H9 (cell line): ENCODE measurements at regions not wholly inside any gene's neighbourhood (a gene's known extent, or its start where the extent isn't known, plus 50 kb on each side); places are given as distances from the start of the nearest gene placed in this dataset.

Experiments
- DNase-seq: peaks from one replicate; pipeline ENCODE4 v3.0.0-alpha.2; 2017
- H2AFZ ChIP-seq: one replicate; pipeline ENCODE4 v1.6.1; 2013; ENCODE audit warnings: mild to moderate bottlenecking, low read length, control low read depth, moderate library complexity
- H2AK5ac ChIP-seq: 2 replicates; pipeline ENCODE4 v1.6.1; 2013; ENCODE audit warnings: low read length, control low read depth, mixed read lengths; ENCODE audit not compliant: insufficient read length
- H2BK120ac ChIP-seq: one replicate; pipeline ENCODE4 v1.6.1; 2013; ENCODE audit warnings: low read depth, mild to moderate bottlenecking, low read length, control low read depth, inconsistent platforms; ENCODE audit not compliant: poor library complexity, severe bottlenecking
- H2BK12ac ChIP-seq: 2 replicates; pipeline ENCODE4 v1.6.1; 2013; ENCODE audit warnings: low read length, control low read depth, mixed read lengths, low read depth; ENCODE audit not compliant: insufficient read length
- H2BK15ac ChIP-seq: 2 replicates; pipeline ENCODE4 v1.6.1; 2013; ENCODE audit warnings: low read depth, low read length, control low read depth
- H2BK20ac ChIP-seq: one replicate; pipeline ENCODE4 v1.6.1; 2013; ENCODE audit warnings: low read depth, mild to moderate bottlenecking, low read length, control low read depth, inconsistent platforms; ENCODE audit not compliant: poor library complexity, severe bottlenecking
- H2BK5ac ChIP-seq: 2 replicates; pipeline ENCODE4 v1.6.1; 2013; ENCODE audit warnings: low read length, control low read depth, mixed read lengths; ENCODE audit not compliant: insufficient read length
- H3K14ac ChIP-seq: 2 replicates; pipeline ENCODE4 v1.6.1; 2013; ENCODE audit warnings: low read length, control low read depth; ENCODE audit not compliant: insufficient read depth
- H3K18ac ChIP-seq: 2 replicates; pipeline ENCODE4 v1.6.1; 2013; ENCODE audit warnings: low read depth, mild to moderate bottlenecking, mixed read lengths, low read length, control low read depth; ENCODE audit not compliant: insufficient read length
- H3K23ac ChIP-seq: 2 replicates; pipeline ENCODE4 v1.6.1; 2013; ENCODE audit warnings: low read length, control low read depth, mixed read lengths, low read depth; ENCODE audit not compliant: insufficient read length
- H3K23me2 ChIP-seq: 2 replicates; pipeline ENCODE4 v1.6.1; 2013; ENCODE audit warnings: low read depth, mild to moderate bottlenecking, mixed read lengths, low read length, control low read depth; ENCODE audit not compliant: insufficient read length, poor library complexity, severe bottlenecking
- H3K27ac ChIP-seq: 2 replicates; pipeline ENCODE4 v1.5.1; 2013; ENCODE audit warnings: low read length, control low read depth, mixed read lengths, low read depth; ENCODE audit not compliant: insufficient read length
- H3K27me3 ChIP-seq: 2 replicates; pipeline ENCODE4 v1.6.1; 2013; ENCODE audit warnings: low read length, control low read depth, inconsistent platforms; ENCODE audit not compliant: insufficient read depth
- H3K4ac ChIP-seq: 2 replicates; pipeline ENCODE4 v1.6.1; 2013; ENCODE audit warnings: low read depth, mild to moderate bottlenecking, control low read depth, inconsistent platforms, low read length, moderate library complexity
- H3K4me1 ChIP-seq: 2 replicates; pipeline ENCODE4 v1.6.1; 2013; ENCODE audit warnings: low read length, control low read depth, inconsistent platforms; ENCODE audit not compliant: insufficient read depth
- H3K4me2 ChIP-seq: 2 replicates; pipeline ENCODE4 v1.6.1; 2013; ENCODE audit warnings: low read length, control low read depth, mixed read lengths; ENCODE audit not compliant: insufficient read length, insufficient read depth
- H3K56ac ChIP-seq: 2 replicates; pipeline ENCODE4 v1.6.1; 2013; ENCODE audit warnings: low read depth, mild to moderate bottlenecking, mixed read lengths, low read length, control low read depth; ENCODE audit not compliant: insufficient read length
- H3K79me1 ChIP-seq: 2 replicates; pipeline ENCODE4 v1.6.1; 2013; ENCODE audit warnings: low read depth, mild to moderate bottlenecking, moderate library complexity, low read length, control low read depth, inconsistent platforms; ENCODE audit not compliant: insufficient read depth, poor library complexity, severe bottlenecking
- H3K79me2 ChIP-seq: 2 replicates; pipeline ENCODE4 v1.6.1; 2013; ENCODE audit warnings: low read length, control low read depth, inconsistent platforms; ENCODE audit not compliant: insufficient read depth
- H3K9ac ChIP-seq: 2 replicates; pipeline ENCODE4 v1.6.1; 2013; ENCODE audit warnings: low read length, control low read depth, mixed read lengths; ENCODE audit not compliant: insufficient read length; ENCODE audit errors: extremely low read depth
- H3K9me3 ChIP-seq: one replicate; pipeline ENCODE4 v1.6.1; 2013; ENCODE audit warnings: low read depth, low read length, inconsistent platforms; ENCODE audit not compliant: control insufficient read depth
- H3T11ph ChIP-seq: one replicate; pipeline ENCODE4 v1.6.1; 2013; ENCODE audit warnings: mild to moderate bottlenecking, low read length, control low read depth, inconsistent platforms
- H4K20me1 ChIP-seq: one replicate; pipeline ENCODE4 v1.6.1; 2013; ENCODE audit not compliant: control insufficient read depth, insufficient read length, insufficient read depth
- H4K5ac ChIP-seq: 2 replicates; pipeline ENCODE4 v1.6.1; 2013; ENCODE audit warnings: low read depth, mild to moderate bottlenecking, mixed read lengths, low read length, control low read depth; ENCODE audit not compliant: insufficient read length
- H4K8ac ChIP-seq: replicated peaks from 2 replicates; pipeline ENCODE4 v1.6.1; 2013; ENCODE audit warnings: low read length, control low read depth, mixed read lengths, low read depth; ENCODE audit not compliant: insufficient read length
- H4K91ac ChIP-seq: 2 replicates; pipeline ENCODE4 v1.6.1; 2013; ENCODE audit warnings: low read depth, mild to moderate bottlenecking, moderate library complexity, mixed read lengths, low read length, control low read depth; ENCODE audit not compliant: insufficient read length
- H3K27ac Mint-ChIP-seq, 3 experiments: 2 replicates in 2 of 3; 3 replicates in 1 of 3; pipeline ENCODE4 v1.8.0; 2020 to 2021; ENCODE audit warnings: mixed read lengths in 3 of 3, mild to moderate bottlenecking in 1 of 3, moderate library complexity in 1 of 3
- H3K27me3 Mint-ChIP-seq: 2 replicates; pipeline ENCODE4 v1.8.0; 2021; ENCODE audit warnings: low read depth, mild to moderate bottlenecking, moderate library complexity, mixed read lengths
- H3K36me3 Mint-ChIP-seq, 3 experiments: 2 replicates in 2 of 3; 3 replicates in 1 of 3; pipeline ENCODE4 v1.8.0; 2020 to 2021; ENCODE audit warnings: low read depth in 3 of 3, mixed read lengths in 3 of 3; ENCODE audit not compliant: insufficient read depth in 1 of 3
- H3K4me1 Mint-ChIP-seq, 2 experiments: 2 replicates each; pipeline ENCODE4 v1.8.0; 2020; ENCODE audit warnings: mixed read lengths in 2 of 2
- H3K4me3 Mint-ChIP-seq, 2 experiments: 2 replicates in 1 of 2; 3 replicates in 1 of 2; pipeline ENCODE4 v1.8.0; 2020 to 2021; ENCODE audit warnings: mild to moderate bottlenecking in 2 of 2, mixed read lengths in 2 of 2, moderate library complexity in 1 of 2
- H3K9me3 Mint-ChIP-seq, 2 experiments: 2 replicates in 1 of 2; 3 replicates in 1 of 2; pipeline ENCODE4 v1.8.0; 2020; ENCODE audit warnings: mild to moderate bottlenecking in 2 of 2, mixed read lengths in 2 of 2, moderate library complexity in 1 of 2
- CTCF ChIP-seq: fragments of 200-600 bp; sonication (generic); conservative IDR thresholded peaks from 3 replicates; pipeline ENCODE4 v1.8.0; 2021; ENCODE audit warnings: antibody characterized with exemption, mild to moderate bottlenecking
- WGBS: extraction: QIAGEN DNeasy Blood & Tissue Kit; methylation state at CpG from one replicate; pipeline ENCODE4 v1.1.7; 2013; ENCODE audit warnings: missing lambda C conversion rate, low lambda C conversion rate, mixed read lengths; ENCODE audit not compliant: insufficient read length; ENCODE audit errors: extremely low coverage; 5-methylcytosine and 5-hydroxymethylcytosine counted together

- H3K23me2 ChIP-seq: no peaks in the 10 kb centered on the region
- no peak overlapping the region for H4K5ac ChIP-seq
- H2BK15ac ChIP-seq: no peak overlapping the region
- no peak overlapping the region for H2BK120ac ChIP-seq
- Mint-ChIP-seq H3K4me3 (no peak overlapping the region), H3K27me3 (peaks cover under 1% of the 10 kb centered on the region), H3K9me3 (no peaks in the 10 kb centered on the region), H3K4me1 (peaks cover 18 to 38% of the 10 kb centered on the region in 2 experiments), H3K27ac (no peak overlapping the region), H3K36me3 (no peaks in the 10 kb centered on the region)
- H3K79me1 ChIP-seq: no peaks in the 10 kb centered on the region
- no peak for DNase-seq
- no peak overlapping the region for H3K4me2 ChIP-seq
- no peak for TF ChIP-seq CTCF
- no peak overlapping the region for H2AK5ac ChIP-seq
- no peak overlapping the region for H3K27ac ChIP-seq
- H2BK12ac ChIP-seq: no peak overlapping the region
- H2BK5ac ChIP-seq: no peak overlapping the region
- peaks cover 7% of the 10 kb centered on the region; the same call in 1 of the 2 replicates for H3K4me1 ChIP-seq
- no peak overlapping the region for H3K9ac ChIP-seq
- no peaks in the 10 kb centered on the region for H3K27me3 ChIP-seq
- no peak overlapping the region for H2BK20ac ChIP-seq
- no peak overlapping the region for H4K91ac ChIP-seq
- no peak overlapping the region for H3K4ac ChIP-seq
- H3K79me2 ChIP-seq: no peaks in the 10 kb centered on the region
- no peak overlapping the region for H2AFZ ChIP-seq
- no peak overlapping the region for H3K23ac ChIP-seq
- H3K9me3 ChIP-seq: no peaks in the 10 kb centered on the region
- H4K20me1 ChIP-seq: no peaks in the 10 kb centered on the region
- H3K14ac ChIP-seq: no peak overlapping the region
- no CpG with 5 or more reads among the region's 16 CpGs for WGBS
- H3K18ac ChIP-seq: no peak overlapping the region
- no peak overlapping the region for H3T11ph ChIP-seq
- no peak overlapping the region for H4K8ac ChIP-seq
- H3K56ac ChIP-seq: no peak overlapping the region
Observed at GRCh38 chr11:116692318-116693101, 80.3 kb downstream of the BUD13 start.
